PC-9 (cell line): ENCODE measurements at regions not wholly inside any gene's neighbourhood (a gene's known extent, or its start where the extent isn't known, plus 50 kb on each side); places are given as distances from the start of the nearest gene placed in this dataset.

ENCODE experiments used
- CTCF ChIP-seq: fragments of 200-600 bp; sonication (generic); conservative IDR thresholded peaks from 2 replicates; pipeline ENCODE4 v1.6.1; 2017; ENCODE audit warnings: mixed run types, antibody characterized with exemption, mild to moderate bottlenecking, moderate library complexity
- EZH2 ChIP-seq: fragments of 200-600 bp; sonication (generic); IDR thresholded peaks from 2 replicates; pipeline ENCODE4 v1.8.0; 2017; ENCODE audit warnings: antibody characterized with exemption, low read depth

- TF ChIP-seq CTCF = no peak
- TF ChIP-seq EZH2 = no peak
Observed at GRCh38 chr14:83632375-83632774, 1897.6 kb upstream of the FLRT2 start.
